UCSD-AML1 (cell line): ENCODE measurements at regions not wholly inside any gene's neighbourhood (a gene's known extent, or its start where the extent isn't known, plus 50 kb on each side); places are given as distances from the start of the nearest gene placed in this dataset.

Experiments
- DNase-seq: peaks from one replicate; lab custom pipeline; 2025; ENCODE audit not compliant: unreplicated experiment; lab: John Stamatoyannopoulos, UW

- DNase-seq = no peak
Observed at GRCh38 chr6:78577585-78577984, 289.8 kb upstream of the IRAK1BP1 start.

- DNase-seq = no peak
Observed at GRCh38 chr6:78578430-78578829, 288.9 kb upstream of the IRAK1BP1 start.

- no peak for DNase-seq
Observed at GRCh38 chr6:78580923-78581322, 286.4 kb upstream of the IRAK1BP1 start.

- no peak for DNase-seq
Observed at GRCh38 chr6:78583079-78583478, 284.3 kb upstream of the IRAK1BP1 start.

- DNase-seq = no peak
Observed at GRCh38 chr6:78589436-78589835, 277.9 kb upstream of the IRAK1BP1 start.

- DNase-seq = no peak
Observed at GRCh38 chr6:78593898-78594667, 273.3 kb upstream of the IRAK1BP1 start.

GRCh38 chr6:78594668-78595066 lies 272.7 kb upstream of the IRAK1BP1 start:
- no peak for DNase-seq

GRCh38 chr6:78597966-78598365 lies 269.4 kb upstream of the IRAK1BP1 start:
- no peak for DNase-seq

- DNase-seq = no peak
Observed at GRCh38 chr6:78598966-78599365, 268.4 kb upstream of the IRAK1BP1 start.

- DNase-seq = no peak
Observed at GRCh38 chr6:78599526-78599925, 267.8 kb upstream of the IRAK1BP1 start.

GRCh38 chr6:78605909-78606446 lies 261.4 kb upstream of the IRAK1BP1 start:
- no peak for DNase-seq

GRCh38 chr6:78607189-78607588 lies 260.2 kb upstream of the IRAK1BP1 start:
- DNase-seq = no peak

- DNase-seq = no peak
Observed at GRCh38 chr6:78611102-78611620, 256.2 kb upstream of the IRAK1BP1 start.

- DNase-seq = no peak
Observed at GRCh38 chr6:78611886-78612480, 255.4 kb upstream of the IRAK1BP1 start.

- DNase-seq = no peak
Observed at GRCh38 chr6:78614961-78615360, 252.4 kb upstream of the IRAK1BP1 start.

- no peak for DNase-seq
Observed at GRCh38 chr6:78615430-78615904, 251.9 kb upstream of the IRAK1BP1 start.

GRCh38 chr6:78618970-78619369 lies 248.4 kb upstream of the IRAK1BP1 start:
- DNase-seq = no peak

- DNase-seq = no peak
Observed at GRCh38 chr6:78623554-78623953, 243.8 kb upstream of the IRAK1BP1 start.

- DNase-seq = no peak
Observed at GRCh38 chr6:78629154-78629721, 238.1 kb upstream of the IRAK1BP1 start.

- DNase-seq = no peak
Observed at GRCh38 chr6:78629836-78630235, 237.5 kb upstream of the IRAK1BP1 start.

GRCh38 chr6:78631976-78632375 lies 235.4 kb upstream of the IRAK1BP1 start:
- no peak for DNase-seq
